A549 (cell line): ENCODE measurements at regions not wholly inside any gene's neighbourhood (a gene's known extent, or its start where the extent isn't known, plus 50 kb on each side); places are given as distances from the start of the nearest gene placed in this dataset.
"Not testable (repeated sequence)": the region's sequence is repeated elsewhere in the genome, so short reads cannot be mapped to it uniquely, and the experiment has no call there.

ENCODE experiments used
- ATAC-seq, 2 experiments: fragments of 200-7000 bp in 1 of 2; fragments of >200 bp in 1 of 2; cut with Nextera tagmentation in 1 of 2; cut with Tn5 transposase in 1 of 2; 3 replicates each; pipeline versions ENCODE4 v1.8.0 to v1.9.1; 2018 to 2020; ENCODE audit warnings: mild to moderate bottlenecking in 1 of 2, moderate library complexity in 1 of 2
- CTCF ChIA-PET: fragments of 300-600 bp; sonication (Branson Sonifier 250); formaldehyde crosslinking; extraction: SDS; loops from one replicate; lab custom pipeline; 2021; ENCODE audit warnings: antibody characterized with exemption, inconsistent platforms; lab: Yijun Ruan, JAX
- POLR2A ChIA-PET: fragments of 350-600 bp; formaldehyde crosslinking; extraction: SDS; loops from one replicate; lab custom pipeline; 2021; ENCODE audit warnings: antibody characterized with exemption, inconsistent platforms; lab: Yijun Ruan, JAX
- DNase-seq, 2 experiments: peaks; one replicate each; pipeline versions ENCODE4 v3.0.0 to v3.0.0-alpha.2; 2011 to 2016; ENCODE audit warnings: low read depth in 1 of 2, low spot score in 1 of 2
- FAIRE-seq: peaks from 2 replicates; lab custom pipeline; 2011; peaks lifted over from hg19 to GRCh38; lab: Jason Lieb, UNC
- H3K27ac ChIP-seq, 2 experiments: fragments of >200 bp; sonication (Bioruptor Twin); formaldehyde crosslinking; 3 replicates each; pipeline ENCODE4 v1.5.1; 2016 to 2017
- H3K4me1 ChIP-seq: fragments of >200 bp; sonication (Bioruptor Twin); formaldehyde crosslinking; 3 replicates; pipeline ENCODE4 v1.6.1; 2016
- H3K4me2 ChIP-seq: fragments of >200 bp; sonication (Bioruptor Twin); formaldehyde crosslinking; 3 replicates; pipeline ENCODE4 v1.6.1; 2016
- H3K4me3 ChIP-seq: fragments of >200 bp; sonication (Bioruptor Twin); formaldehyde crosslinking; 3 replicates; pipeline ENCODE4 v1.5.1; 2016
- H3K9me3 ChIP-seq: fragments of >200 bp; sonication (Bioruptor Twin); formaldehyde crosslinking; 3 replicates; pipeline ENCODE4 v1.6.1; 2016
- BCL3 ChIP-seq: fragments of >200 bp; sonication (Bioruptor Twin); formaldehyde crosslinking; IDR thresholded peaks from 3 replicates; pipeline ENCODE4 v1.6.1; 2016
- CBX2 ChIP-seq: fragments of 200-600 bp; sonication (generic); IDR thresholded peaks from 2 replicates; pipeline ENCODE4 v1.6.1; 2016; ENCODE audit warnings: low read depth, mild to moderate bottlenecking, borderline replicate concordance
- CHD2 ChIP-seq: fragments of 150-350 bp; IDR thresholded peaks from 2 replicates; pipeline ENCODE4 v1.6.1; 2014; ENCODE audit warnings: low read length; ENCODE audit not compliant: partially characterized antibody
- EHF ChIP-seq: fragments of 250-450 bp; sonication (Bioruptor Pico); IDR thresholded peaks from 2 replicates; pipeline ENCODE4 v1.5.0; 2020; ENCODE audit warnings: mild to moderate bottlenecking
- ESRRA ChIP-seq: fragments of 150-350 bp; IDR thresholded peaks from 2 replicates; pipeline ENCODE4 v1.6.1; 2014; ENCODE audit warnings: mild to moderate bottlenecking, low read length, borderline replicate concordance
- MAFK ChIP-seq: fragments of 450-650 bp; IDR thresholded peaks from 2 replicates; pipeline ENCODE4 v1.6.1; 2014; ENCODE audit not compliant: partially characterized antibody
- MAX ChIP-seq: IDR thresholded peaks from 2 replicates; pipeline ENCODE4 v1.6.1; 2012
- MYC ChIP-seq: IDR thresholded peaks from 2 replicates; pipeline ENCODE4 v1.6.1; 2012; ENCODE audit warnings: mild to moderate bottlenecking, inconsistent platforms, low read length, improper control_type of control experiment, borderline replicate concordance
- NPAS2 ChIP-seq: fragments of 250-450 bp; sonication (Bioruptor Pico); IDR thresholded peaks from 2 replicates; pipeline ENCODE4 v1.8.0; 2022; ENCODE audit warnings: mild to moderate bottlenecking, moderate library complexity, borderline replicate concordance
- NR3C1 ChIP-seq: fragments of >200 bp; sonication (Bioruptor Twin); formaldehyde crosslinking; IDR thresholded peaks from 3 replicates; pipeline ENCODE4 v1.6.1; 2017
- PHF8 ChIP-seq: fragments of 200-600 bp; sonication (generic); IDR thresholded peaks from 2 replicates; pipeline ENCODE4 v1.6.1; 2016; ENCODE audit warnings: low read depth, mild to moderate bottlenecking, antibody characterized with exemption, moderate library complexity, borderline replicate concordance
- RAD21 ChIP-seq, 2 experiments: fragments of >200 bp in 1 of 2; sonication (Bioruptor Twin) in 1 of 2; formaldehyde crosslinking in 1 of 2; IDR thresholded peaks in 1 of 2; conservative IDR thresholded peaks in 1 of 2; 2 replicates in 1 of 2; 3 replicates in 1 of 2; pipeline ENCODE4 v1.6.1; 2012 to 2018; ENCODE audit warnings: inconsistent platforms in 1 of 2
- RNF2 ChIP-seq: fragments of 200-600 bp; sonication (generic); IDR thresholded peaks from 2 replicates; pipeline ENCODE4 v1.6.1; 2016; ENCODE audit warnings: low read depth, mild to moderate bottlenecking, antibody characterized with exemption, moderate library complexity, borderline replicate concordance
- SMC3 ChIP-seq: fragments of >200 bp; sonication (Bioruptor Twin); formaldehyde crosslinking; IDR thresholded peaks from 3 replicates; pipeline ENCODE4 v1.6.1; 2018; ENCODE audit warnings: inconsistent platforms
- WGBS: methylation state at CpG from one replicate; pipeline ENCODE4 v1.1.6; 2017; ENCODE audit errors: missing lambda C conversion rate; 5-methylcytosine and 5-hydroxymethylcytosine counted together
- TF ChIP-seq, protein P1 (sequence below): fragments of 450-650 bp; IDR thresholded peaks from 2 replicates; pipeline ENCODE4 v1.6.1; 2014; ENCODE audit warnings: antibody characterized with exemption
- TF ChIP-seq, protein P2 (sequence below): fragments of >200 bp; sonication (Bioruptor Twin); formaldehyde crosslinking; IDR thresholded peaks from 3 replicates; pipeline ENCODE4 v1.5.1; 2016
- TF ChIP-seq, protein P3 (sequence below): IDR thresholded peaks from 2 replicates; pipeline ENCODE4 v1.6.1; 2012; ENCODE audit warnings: low read depth, borderline replicate concordance

DNA sequence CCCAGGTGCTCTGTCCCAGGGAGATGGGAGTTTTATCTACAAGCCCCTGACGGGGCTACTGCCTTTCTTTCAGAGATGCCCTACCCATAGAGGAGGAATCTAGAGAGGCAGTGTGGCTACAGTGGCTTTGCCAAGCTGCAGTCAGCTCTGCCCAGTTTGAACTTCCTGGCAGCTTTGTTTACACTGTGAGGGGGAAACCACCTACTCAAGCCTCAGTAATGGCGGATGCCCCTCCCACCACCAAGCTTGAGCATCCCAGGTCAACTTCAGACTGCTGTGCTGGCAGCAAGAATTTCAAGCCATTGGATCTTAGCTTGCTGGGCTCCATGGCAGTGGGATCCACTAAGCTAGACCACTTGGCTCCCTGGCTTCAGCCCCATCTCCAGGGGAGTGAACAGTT lies 53.1 kb upstream of the TMEM252 start:
- H3K4me1 ChIP-seq, H3K9me3 ChIP-seq, H3K27ac ChIP-seq, FAIRE-seq, DNase-seq, H3K4me3 ChIP-seq, ATAC-seq, H3K4me2 ChIP-seq, POLR2A ChIA-PET: not testable (repeated sequence)
- no CpG with 5 or more reads among the region's 2 CpGs for WGBS
- CTCF ChIA-PET = interaction anchor here (0.7 kb wide), 1 partner anchor 315 kb away, joined by 4 read pairs; no protein-coding TSS in a partner anchor

DNA sequence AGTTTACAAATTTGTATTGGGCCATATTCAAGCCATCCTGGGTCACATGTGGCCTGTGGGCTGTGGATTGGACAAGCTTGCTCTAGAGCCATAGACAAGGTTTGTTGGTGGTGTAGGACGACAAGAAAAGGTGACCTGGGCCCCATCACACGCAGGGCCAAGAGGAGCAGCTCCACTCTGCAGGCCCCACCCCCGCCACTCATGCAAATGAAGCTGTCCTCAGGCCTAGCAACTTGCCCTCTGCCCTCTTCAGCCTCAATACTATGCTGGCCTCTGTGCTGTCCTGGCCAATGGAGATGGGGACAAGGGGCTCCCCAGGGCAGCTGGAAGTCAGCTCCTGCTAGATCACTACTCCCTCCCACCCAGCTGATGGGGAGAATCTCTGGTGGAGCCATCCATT lies 55.2 kb upstream of the TMEM252 start:
- Histone ChIP-seq H3K4me3 (no peak overlapping the region), H3K4me1 (no peaks in the 10 kb centered on the region), H3K9me3 (no peaks in the 10 kb centered on the region), H3K27ac (no peak overlapping the region), H3K4me2 (no peak overlapping the region)
- no peak for ATAC-seq
- 4% methylated on average over 3 of the region's 3 CpGs for WGBS
- DNase-seq = no peak
- TF ChIP-seq SMC3 = no peak
- no peak for FAIRE-seq
- CTCF ChIA-PET = interaction anchor here (0.6 to 2.8 kb wide), 4 partner anchors 10 to 404 kb away, joined by 3 to 12 read pairs (median 3); no protein-coding TSS in a partner anchor
- POLR2A ChIA-PET = no interaction called here

DNA sequence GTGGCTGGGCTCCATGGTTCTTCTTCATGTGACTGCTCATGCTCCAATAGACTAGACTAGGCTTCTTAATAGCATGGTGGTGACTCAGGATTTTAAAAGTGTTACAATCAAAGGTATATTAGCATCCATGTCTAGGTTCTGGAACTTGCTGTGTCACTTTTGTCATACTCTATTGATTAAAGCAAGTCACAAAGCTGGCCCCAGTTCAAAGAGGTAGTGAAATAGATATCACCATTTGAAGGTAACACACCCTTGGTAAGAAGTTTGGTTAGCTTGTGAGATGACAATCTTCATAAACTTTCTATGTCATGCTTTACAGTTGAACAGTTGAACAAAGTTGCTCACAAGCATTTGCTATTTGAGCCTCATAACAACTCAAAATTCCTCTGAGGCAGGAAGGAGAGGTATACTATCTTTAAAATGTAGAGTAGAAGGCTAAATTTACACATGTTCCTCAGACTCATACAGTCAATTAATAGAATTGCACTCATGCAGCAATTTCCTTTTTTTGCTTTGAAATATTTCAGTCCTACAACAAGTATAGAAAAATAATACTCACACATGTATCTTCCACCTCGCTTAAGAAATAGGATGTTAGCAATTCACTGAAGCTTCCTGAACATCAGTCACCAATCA lies 56.8 kb upstream of the TMEM252 start:
- CTCF ChIA-PET = interaction anchor here (1.8 to 2.8 kb wide), 2 partner anchors 14 to 402 kb away, joined by 5 to 12 read pairs; no protein-coding TSS in a partner anchor
- ATAC-seq = no peak

DNA sequence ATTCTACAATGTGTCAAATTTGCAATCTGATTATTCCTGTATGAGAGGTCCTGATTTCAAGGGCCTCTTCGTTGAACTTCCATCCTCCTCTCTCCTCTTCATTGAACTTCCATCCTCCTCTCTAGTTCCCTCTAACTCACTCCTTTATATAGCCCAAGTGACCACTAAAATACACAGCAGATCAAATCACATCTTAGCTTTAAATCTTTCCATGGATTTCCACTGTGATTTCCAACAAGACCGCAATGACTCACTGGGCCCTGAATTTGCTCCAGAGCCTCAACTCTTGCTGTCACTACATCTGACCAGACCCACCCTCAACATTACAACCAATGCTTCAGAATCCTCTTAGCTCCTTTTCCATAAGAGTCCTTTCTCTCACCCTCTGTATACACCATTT lies 59.1 kb upstream of the TMEM252 start:
- ChIA-PET POLR2A (no interaction called here), CTCF (interaction anchor here (0.6 to 1.6 kb wide), 2 partner anchors 90 to 408 kb away, joined by 3 to 4 read pairs; no protein-coding TSS in a partner anchor)
- WGBS = 43% methylated on average over 2 of the region's 2 CpGs
- H3K4me3 ChIP-seq = no peak overlapping the region
- H3K4me1 ChIP-seq = no peaks in the 10 kb centered on the region
- H3K27ac ChIP-seq = no peak overlapping the region
- no peak for FAIRE-seq
- no peaks in the 10 kb centered on the region for H3K9me3 ChIP-seq
- DNase-seq = no peak
- no peak for ATAC-seq
- H3K4me2 ChIP-seq = no peak overlapping the region
- TF ChIP-seq ESRRA (no peak), SMC3 (no peak), MAX (no peak), MAFK (no peak), RAD21 (conservative IDR thresholded peaks at IDR 0.05 in 1 of 2, IDR thresholded peaks at IDR 0.05 in 1 of 2) (no peak), RNF2 (no peak), MYC (no peak), CHD2 (no peak), CBX2 (no peak), BCL3 (no peak), EHF (CRISPR knock-in tag) (no peak), NR3C1 (no peak), PHF8 (no peak)
- TF ChIP-seq, protein P1, sequence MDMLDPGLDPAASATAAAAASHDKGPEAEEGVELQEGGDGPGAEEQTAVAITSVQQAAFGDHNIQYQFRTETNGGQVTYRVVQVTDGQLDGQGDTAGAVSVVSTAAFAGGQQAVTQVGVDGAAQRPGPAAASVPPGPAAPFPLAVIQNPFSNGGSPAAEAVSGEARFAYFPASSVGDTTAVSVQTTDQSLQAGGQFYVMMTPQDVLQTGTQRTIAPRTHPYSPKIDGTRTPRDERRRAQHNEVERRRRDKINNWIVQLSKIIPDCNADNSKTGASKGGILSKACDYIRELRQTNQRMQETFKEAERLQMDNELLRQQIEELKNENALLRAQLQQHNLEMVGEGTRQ = no peak
- TF ChIP-seq, protein P2, sequence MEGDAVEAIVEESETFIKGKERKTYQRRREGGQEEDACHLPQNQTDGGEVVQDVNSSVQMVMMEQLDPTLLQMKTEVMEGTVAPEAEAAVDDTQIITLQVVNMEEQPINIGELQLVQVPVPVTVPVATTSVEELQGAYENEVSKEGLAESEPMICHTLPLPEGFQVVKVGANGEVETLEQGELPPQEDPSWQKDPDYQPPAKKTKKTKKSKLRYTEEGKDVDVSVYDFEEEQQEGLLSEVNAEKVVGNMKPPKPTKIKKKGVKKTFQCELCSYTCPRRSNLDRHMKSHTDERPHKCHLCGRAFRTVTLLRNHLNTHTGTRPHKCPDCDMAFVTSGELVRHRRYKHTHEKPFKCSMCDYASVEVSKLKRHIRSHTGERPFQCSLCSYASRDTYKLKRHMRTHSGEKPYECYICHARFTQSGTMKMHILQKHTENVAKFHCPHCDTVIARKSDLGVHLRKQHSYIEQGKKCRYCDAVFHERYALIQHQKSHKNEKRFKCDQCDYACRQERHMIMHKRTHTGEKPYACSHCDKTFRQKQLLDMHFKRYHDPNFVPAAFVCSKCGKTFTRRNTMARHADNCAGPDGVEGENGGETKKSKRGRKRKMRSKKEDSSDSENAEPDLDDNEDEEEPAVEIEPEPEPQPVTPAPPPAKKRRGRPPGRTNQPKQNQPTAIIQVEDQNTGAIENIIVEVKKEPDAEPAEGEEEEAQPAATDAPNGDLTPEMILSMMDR = no peak
- TF ChIP-seq, protein P3, sequence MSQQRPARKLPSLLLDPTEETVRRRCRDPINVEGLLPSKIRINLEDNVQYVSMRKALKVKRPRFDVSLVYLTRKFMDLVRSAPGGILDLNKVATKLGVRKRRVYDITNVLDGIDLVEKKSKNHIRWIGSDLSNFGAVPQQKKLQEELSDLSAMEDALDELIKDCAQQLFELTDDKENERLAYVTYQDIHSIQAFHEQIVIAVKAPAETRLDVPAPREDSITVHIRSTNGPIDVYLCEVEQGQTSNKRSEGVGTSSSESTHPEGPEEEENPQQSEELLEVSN = no peak
- TF ChIP-seq, all 56 proteins: peak for 0

More for the DNA sequence above, 56.8 kb upstream of the TMEM252 start:
- FAIRE-seq (no peak), DNase-seq (no peak)
- no peaks in the 10 kb centered on the region for H3K4me1 ChIP-seq
- H3K27ac ChIP-seq = no peak overlapping the region
- H3K4me3 ChIP-seq = no peak overlapping the region
- TF ChIP-seq NPAS2 (CRISPR knock-in tag) = no peak
- no peak for TF ChIP-seq RAD21 (conservative IDR thresholded peaks at IDR 0.05 in 1 of 2, IDR thresholded peaks at IDR 0.05 in 1 of 2)
- H3K9me3 ChIP-seq = no peaks in the 10 kb centered on the region
- 3% methylated on average over 1 of the region's 1 CpG for WGBS
- POLR2A ChIA-PET = no interaction called here
- H3K4me2 ChIP-seq = no peak overlapping the region
